ENCODE measurements at regions not wholly inside any gene's neighbourhood (a gene's known extent, or its start where the extent isn't known, plus 50 kb on each side); places are given as distances from the start of the nearest gene placed in this dataset.

- TF ChIP-seq, protein P1, sequence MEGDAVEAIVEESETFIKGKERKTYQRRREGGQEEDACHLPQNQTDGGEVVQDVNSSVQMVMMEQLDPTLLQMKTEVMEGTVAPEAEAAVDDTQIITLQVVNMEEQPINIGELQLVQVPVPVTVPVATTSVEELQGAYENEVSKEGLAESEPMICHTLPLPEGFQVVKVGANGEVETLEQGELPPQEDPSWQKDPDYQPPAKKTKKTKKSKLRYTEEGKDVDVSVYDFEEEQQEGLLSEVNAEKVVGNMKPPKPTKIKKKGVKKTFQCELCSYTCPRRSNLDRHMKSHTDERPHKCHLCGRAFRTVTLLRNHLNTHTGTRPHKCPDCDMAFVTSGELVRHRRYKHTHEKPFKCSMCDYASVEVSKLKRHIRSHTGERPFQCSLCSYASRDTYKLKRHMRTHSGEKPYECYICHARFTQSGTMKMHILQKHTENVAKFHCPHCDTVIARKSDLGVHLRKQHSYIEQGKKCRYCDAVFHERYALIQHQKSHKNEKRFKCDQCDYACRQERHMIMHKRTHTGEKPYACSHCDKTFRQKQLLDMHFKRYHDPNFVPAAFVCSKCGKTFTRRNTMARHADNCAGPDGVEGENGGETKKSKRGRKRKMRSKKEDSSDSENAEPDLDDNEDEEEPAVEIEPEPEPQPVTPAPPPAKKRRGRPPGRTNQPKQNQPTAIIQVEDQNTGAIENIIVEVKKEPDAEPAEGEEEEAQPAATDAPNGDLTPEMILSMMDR (IDR thresholded peaks at IDR 0.05): no peak
- TF ChIP-seq POLR2AphosphoS5 (IDR thresholded peaks at IDR 0.05): no peak
- no peak for TF ChIP-seq POLR2A (IDR thresholded peaks at IDR 0.05; ENCODE audit: low read depth)
- no peak for TF ChIP-seq EP300 (IDR thresholded peaks at IDR 0.05)
Observed at GRCh38 chr6:113731541-113731940, 125.6 kb upstream of the MARCKS start.
